HepG2 (cell line): ENCODE measurements at regions not wholly inside any gene's neighbourhood (a gene's known extent, or its start where the extent isn't known, plus 50 kb on each side); places are given as distances from the start of the nearest gene placed in this dataset.

ENCODE experiments used
- ATAC-seq: fragments of 200-7000 bp; cut with Tn5 transposase; 3 replicates; pipeline ENCODE4 v1.9.1; 2020; ENCODE audit warnings: mild to moderate bottlenecking, moderate library complexity
- BruUV-seq: library from RNA; stranded (reverse); fragments of 400-500 nt; replicated peaks from 2 replicates; lab custom pipeline; 2021; lab: Mats Ljungman, UMichigan
- CTCF ChIA-PET: fragments of 300-600 bp; formaldehyde crosslinking; extraction: SDS; loops from one replicate; lab custom pipeline; 2021; ENCODE audit warnings: low total read pairs, inconsistent platforms, low intra/inter-chr PET ratio; lab: Yijun Ruan, JAX
- POLR2A ChIA-PET: fragments of 350-600 bp; sonication (Branson Sonifier 250); formaldehyde crosslinking; loops from one replicate; lab custom pipeline; 2020; ENCODE audit warnings: antibody characterized with exemption, inconsistent platforms; lab: Yijun Ruan, JAX
- DNase-seq: peaks from one replicate; pipeline ENCODE4 v3.0.0-alpha.2; 2015; ENCODE audit warnings: low spot score
- FAIRE-seq: peaks from 3 replicates; lab custom pipeline; 2011; peaks lifted over from hg19 to GRCh38; lab: Jason Lieb, UNC
- H2AFZ ChIP-seq: one replicate; pipeline ENCODE4 v1.6.1; 2011; ENCODE audit warnings: low read length, inconsistent platforms
- H3K27ac ChIP-seq: fragments of 300-600 bp; 3 replicates; pipeline ENCODE4 v1.8.0; 2011; ENCODE audit warnings: mixed run types, mild to moderate bottlenecking, mixed read lengths, low read length, inconsistent platforms; ENCODE audit not compliant: insufficient read depth; ENCODE audit errors: extremely low read length
- H3K27me3 ChIP-seq, 2 experiments: fragments of 200-600 bp in 1 of 2; 2 replicates in 1 of 2; 3 replicates in 1 of 2; pipeline versions ENCODE4 v1.6.0 to v1.8.0; 2011; ENCODE audit warnings: low read length in 2 of 2, mild to moderate bottlenecking in 2 of 2, moderate library complexity in 2 of 2, inconsistent platforms in 1 of 2; ENCODE audit not compliant: insufficient read depth in 2 of 2, control insufficient read depth in 1 of 2
- H3K36me3 ChIP-seq, 2 experiments: fragments of 200-600 bp in 1 of 2; replicated peaks in 1 of 2; 2 replicates in 1 of 2; 3 replicates in 1 of 2; pipeline versions ENCODE4 v1.5.1 to v1.8.0; 2011; ENCODE audit warnings: low read length in 2 of 2, inconsistent platforms in 1 of 2; ENCODE audit not compliant: insufficient read depth in 2 of 2, control insufficient read depth in 1 of 2
- H3K4me1 ChIP-seq: 2 replicates; pipeline ENCODE4 v1.5.1; 2012; ENCODE audit warnings: low read length, inconsistent platforms; ENCODE audit not compliant: insufficient read depth
- H3K4me2 ChIP-seq: 2 replicates; pipeline ENCODE4 v1.6.0; 2011; ENCODE audit warnings: low read depth, low read length, inconsistent platforms
- H3K4me3 ChIP-seq, 3 experiments: fragments of 200-600 bp in 1 of 3; sonication (generic), shearing (Covaris generic) in 1 of 3; replicated peaks in 1 of 3; 2 replicates each; pipeline ENCODE4 v1.5.1; 2011 to 2016; ENCODE audit warnings: low read length in 3 of 3, inconsistent platforms in 2 of 3, low read depth in 2 of 3, mild to moderate bottlenecking in 2 of 3, control low read depth in 1 of 3, mixed read lengths in 1 of 3; ENCODE audit not compliant: insufficient read depth in 1 of 3
- H3K79me2 ChIP-seq: one replicate; pipeline ENCODE4 v1.6.1; 2011; ENCODE audit warnings: low read length, inconsistent platforms; ENCODE audit not compliant: insufficient read depth
- H3K9ac ChIP-seq: 2 replicates; pipeline ENCODE4 v1.6.0; 2011; ENCODE audit warnings: mild to moderate bottlenecking, low read depth, low read length, inconsistent platforms; ENCODE audit not compliant: insufficient read depth
- H3K9me3 ChIP-seq: 2 replicates; pipeline ENCODE4 v1.5.1; 2012; ENCODE audit warnings: mild to moderate bottlenecking, low read length
- H4K20me1 ChIP-seq: 2 replicates; pipeline ENCODE4 v1.6.0; 2011; ENCODE audit warnings: inconsistent platforms, mild to moderate bottlenecking, low read length, moderate library complexity; ENCODE audit not compliant: insufficient read depth
- ELF4 ChIP-seq: sonication (generic); formaldehyde crosslinking; IDR thresholded peaks from 2 replicates; pipeline ENCODE4 v1.5.0; 2020; ENCODE audit warnings: missing genetic modification reagents, mild to moderate bottlenecking, moderate library complexity, borderline replicate concordance
- MAZ ChIP-seq, 2 experiments: sonication (generic) in 1 of 2; formaldehyde crosslinking in 1 of 2; IDR thresholded peaks; 2 replicates each; pipeline versions ENCODE4 v1.5.0 to v1.6.1; 2012 to 2020; ENCODE audit warnings: low read depth in 2 of 2, mild to moderate bottlenecking in 2 of 2, borderline replicate concordance in 1 of 2, improper control_type of control experiment in 1 of 2, low read length in 1 of 2, missing genetic modification reagents in 1 of 2, moderate library complexity in 1 of 2
- ZBTB1 ChIP-seq: sonication (generic); formaldehyde crosslinking; IDR thresholded peaks from 2 replicates; pipeline ENCODE4 v1.4.0; 2020; ENCODE audit warnings: missing genetic modification reagents, borderline replicate concordance
- ZFP62 ChIP-seq: sonication (generic); formaldehyde crosslinking; IDR thresholded peaks from 2 replicates; pipeline ENCODE4 v1.4.0; 2020; ENCODE audit warnings: missing genetic modification reagents
- ZIK1 ChIP-seq: sonication (generic); formaldehyde crosslinking; IDR thresholded peaks from 2 replicates; pipeline ENCODE4 v1.5.0; 2020; ENCODE audit warnings: mild to moderate bottlenecking, low read depth, missing genetic modification reagents, borderline replicate concordance
- ZNF136 ChIP-seq: sonication (generic); formaldehyde crosslinking; IDR thresholded peaks from 2 replicates; pipeline ENCODE4 v1.8.1; 2022; ENCODE audit warnings: low read depth, mild to moderate bottlenecking, moderate library complexity, missing genetic modification reagents
- ZNF44 ChIP-seq: sonication (generic); formaldehyde crosslinking; IDR thresholded peaks from 2 replicates; pipeline ENCODE4 v1.5.1; 2020; ENCODE audit warnings: mild to moderate bottlenecking, missing genetic modification reagents
- ZNF609 ChIP-seq: sonication (generic); formaldehyde crosslinking; IDR thresholded peaks from 2 replicates; pipeline ENCODE4 v1.4.0; 2020; ENCODE audit warnings: mild to moderate bottlenecking, missing genetic modification reagents, borderline replicate concordance
- ZNF644 ChIP-seq: IDR thresholded peaks from 2 replicates; pipeline ENCODE4 v1.6.1; 2016; ENCODE audit warnings: low read depth
- ZNF83 ChIP-seq: sonication (generic); formaldehyde crosslinking; IDR thresholded peaks from 2 replicates; pipeline ENCODE4 v1.4.0; 2020; ENCODE audit warnings: missing genetic modification reagents, mild to moderate bottlenecking, borderline replicate concordance
- WGBS: methylation state at CpG from one replicate; pipeline ENCODE4 v1.1.6; 2017; ENCODE audit warnings: low lambda C conversion rate; 5-methylcytosine and 5-hydroxymethylcytosine counted together
- in situ Hi-C: cut with HindIII; loops from 2 replicates; pipeline ENCODE4 v1.10.0; 2017; ENCODE audit warnings: low pct_unique_long_range_greater_than_20kb; ENCODE audit not compliant: extremely low pct_ligation_motif_present
- intact Hi-C: fragments of 100-400 bp; cut with micrococcal nuclease; formaldehyde crosslinking; loops from one replicate; pipeline ENCODE4 v1.10.0; 2022; ENCODE audit not compliant: unreplicated experiment
- TF ChIP-seq, protein P1 (sequence below): sonication (generic); formaldehyde crosslinking; IDR thresholded peaks from 2 replicates; pipeline ENCODE4 v1.5.0; 2020; ENCODE audit warnings: mild to moderate bottlenecking, missing genetic modification reagents

GRCh38 chr6:137357263-137357947 is 136.8 kb downstream of the OLIG3 start (continued):
- peak; percentile 93 for TF ChIP-seq ZNF609 (CRISPR knock-in tag)
- TF ChIP-seq ZNF44 (CRISPR knock-in tag) = peak; percentile 77; the same call in 1 of the 2 replicates
- TF ChIP-seq MAZ (IDR thresholded peaks at IDR 0.05; ENCODE audit: borderline replicate concordance, low read depth, low read length) = no peak
- peak; percentile 48 for TF ChIP-seq MAZ (CRISPR knock-in tag; IDR thresholded peaks at IDR 0.05; ENCODE audit: low read depth)
- TF ChIP-seq, all 625 proteins: peak for 340

DNA sequence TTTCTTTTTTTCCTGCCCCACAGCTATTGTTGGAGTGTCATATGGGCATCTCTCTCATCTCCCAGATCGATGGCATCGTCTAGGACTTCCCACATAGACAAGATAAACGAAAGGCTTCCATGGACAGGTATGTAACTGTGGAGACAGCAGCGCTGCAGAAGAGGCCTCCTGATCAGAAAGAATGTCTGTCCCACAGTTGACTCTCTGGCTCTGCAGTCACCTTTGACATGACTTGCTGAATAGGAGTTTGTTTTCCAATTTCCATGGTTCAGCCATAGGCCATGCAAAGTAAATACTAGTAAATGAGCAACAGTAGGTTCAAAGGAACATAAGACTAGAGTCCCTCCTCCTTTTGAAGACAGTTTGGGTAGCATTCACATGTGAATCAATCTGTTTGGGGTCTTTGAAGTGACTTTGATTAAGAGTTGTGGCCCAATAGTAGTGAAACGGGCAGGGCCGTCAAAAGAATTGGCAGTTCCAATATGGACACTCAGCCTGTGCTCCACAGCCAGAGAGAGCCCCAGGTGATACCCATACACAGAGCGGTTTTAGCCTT is 134.7 kb upstream of the IFNGR1 start:
- FAIRE-seq (peak; percentile 97), DNase-seq (peak; percentile 100), ATAC-seq (peak; percentile 87)
- no peak overlapping the region for H2AFZ ChIP-seq
- H3K27me3 ChIP-seq = no peaks in the 10 kb centered on the region
- H3K27ac ChIP-seq = peak overlapping the region; percentile 99
- no peaks in the 10 kb centered on the region for H3K9me3 ChIP-seq
- peaks cover 98% of the 10 kb centered on the region for H3K4me1 ChIP-seq
- no peaks in the 10 kb centered on the region for H4K20me1 ChIP-seq
- H3K4me3 ChIP-seq = peak overlapping the region in 2 of 3 experiments; percentile 29 to 56; a peak in 2 of 6 replicates
- WGBS = under 1% methylated on average over 7 of the region's 7 CpGs
- CTCF ChIA-PET = no interaction called here
- no TSS peak for BruUV-seq
- POLR2A ChIA-PET = interaction anchor here (0.7 to 5.3 kb wide), 5 partner anchors 39 to 136 kb away, joined by 3 to 37 read pairs (median 4); no protein-coding TSS in a partner anchor
- in situ Hi-C loops (loop anchor here (10.0 kb wide), 1 partner anchor 511 kb away; the partner anchor contains the start of gene TNFAIP3), intact Hi-C loops (loop anchor here (1.0 to 10.0 kb wide), 9 partner anchors 39 to 731 kb away; partner anchors contain the start of gene IFNGR1)
- peak overlapping the region; percentile 92 for H3K9ac ChIP-seq
- H3K4me2 ChIP-seq = peak overlapping the region; percentile 81
- no peaks in the 10 kb centered on the region for H3K36me3 ChIP-seq
- no peaks in the 10 kb centered on the region for H3K79me2 ChIP-seq
- TF ChIP-seq, protein P1, sequence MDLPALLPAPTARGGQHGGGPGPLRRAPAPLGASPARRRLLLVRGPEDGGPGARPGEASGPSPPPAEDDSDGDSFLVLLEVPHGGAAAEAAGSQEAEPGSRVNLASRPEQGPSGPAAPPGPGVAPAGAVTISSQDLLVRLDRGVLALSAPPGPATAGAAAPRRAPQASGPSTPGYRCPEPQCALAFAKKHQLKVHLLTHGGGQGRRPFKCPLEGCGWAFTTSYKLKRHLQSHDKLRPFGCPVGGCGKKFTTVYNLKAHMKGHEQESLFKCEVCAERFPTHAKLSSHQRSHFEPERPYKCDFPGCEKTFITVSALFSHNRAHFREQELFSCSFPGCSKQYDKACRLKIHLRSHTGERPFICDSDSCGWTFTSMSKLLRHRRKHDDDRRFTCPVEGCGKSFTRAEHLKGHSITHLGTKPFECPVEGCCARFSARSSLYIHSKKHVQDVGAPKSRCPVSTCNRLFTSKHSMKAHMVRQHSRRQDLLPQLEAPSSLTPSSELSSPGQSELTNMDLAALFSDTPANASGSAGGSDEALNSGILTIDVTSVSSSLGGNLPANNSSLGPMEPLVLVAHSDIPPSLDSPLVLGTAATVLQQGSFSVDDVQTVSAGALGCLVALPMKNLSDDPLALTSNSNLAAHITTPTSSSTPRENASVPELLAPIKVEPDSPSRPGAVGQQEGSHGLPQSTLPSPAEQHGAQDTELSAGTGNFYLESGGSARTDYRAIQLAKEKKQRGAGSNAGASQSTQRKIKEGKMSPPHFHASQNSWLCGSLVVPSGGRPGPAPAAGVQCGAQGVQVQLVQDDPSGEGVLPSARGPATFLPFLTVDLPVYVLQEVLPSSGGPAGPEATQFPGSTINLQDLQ (CRISPR knock-in tag) = no peak
- TF ChIP-seq ZNF136 = peak; percentile 54; the same call in 1 of the 2 replicates
- 0 out of 2 replicates have a peak, but pooled peaks have one; percentile 32 for TF ChIP-seq ELF4 (CRISPR knock-in tag)
- TF ChIP-seq ZFP62 (CRISPR knock-in tag) = no peak
- peak; percentile 97 for TF ChIP-seq ZNF644
- TF ChIP-seq ZNF83 (CRISPR knock-in tag) = no peak
- no peak for TF ChIP-seq ZIK1 (CRISPR knock-in tag)
- no peak for TF ChIP-seq ZBTB1 (CRISPR knock-in tag)
